Esophagus (tissue), 2 donors: ENCODE measurements at regions not wholly inside any gene's neighbourhood (a gene's known extent, or its start where the extent isn't known, plus 50 kb on each side); places are given as distances from the start of the nearest gene placed in this dataset.

Experiments used
- H3K27ac ChIP-seq, 2 donors: one replicate each; pipeline ENCODE4 v1.5.1; 2013; ENCODE audit warnings: low read depth in 2 of 2, mild to moderate bottlenecking in 2 of 2, inconsistent platforms in 1 of 2, low read length in 1 of 2, moderate library complexity in 1 of 2
- H3K27me3 ChIP-seq, 2 donors: one replicate each; pipeline ENCODE4 v1.6.1; 2013; ENCODE audit warnings: low read length in 2 of 2, control low read depth in 1 of 2, mild to moderate bottlenecking in 1 of 2; ENCODE audit not compliant: insufficient read depth in 2 of 2, control insufficient read depth in 1 of 2
- H3K36me3 ChIP-seq, 2 donors: one replicate each; pipeline ENCODE4 v1.6.1; 2013; ENCODE audit warnings: low read length in 1 of 2; ENCODE audit not compliant: control insufficient read depth in 2 of 2, insufficient read depth in 2 of 2
- H3K4me1 ChIP-seq, 2 donors: one replicate each; pipeline ENCODE4 v1.6.1; 2013; ENCODE audit warnings: low read length in 1 of 2; ENCODE audit not compliant: control insufficient read depth in 2 of 2, insufficient read depth in 2 of 2
- H3K4me3 ChIP-seq, 2 donors: one replicate each; pipeline ENCODE4 v1.5.1; 2013; ENCODE audit warnings: low read length in 2 of 2, mild to moderate bottlenecking in 2 of 2, low read depth in 1 of 2, moderate library complexity in 1 of 2
- H3K9me3 ChIP-seq, 2 donors: one replicate each; pipeline ENCODE4 v1.6.1; 2013; ENCODE audit warnings: mild to moderate bottlenecking in 2 of 2, low read depth in 1 of 2, low read length in 1 of 2, moderate library complexity in 1 of 2; ENCODE audit not compliant: control insufficient read depth in 2 of 2, insufficient read depth in 1 of 2
- WGBS, 2 donors: extraction: QIAGEN DNeasy Blood & Tissue Kit; methylation state at CpG; one replicate each; pipeline ENCODE4 v1.1.7; 2013; 5-methylcytosine and 5-hydroxymethylcytosine counted together
- donor health status: healthy with polysubstance abuse.
- donor health status: Bipolar disorder and iron deficiency.

- 85 to 86% methylated on average over 5 of the region's 5 CpGs for WGBS, 2 donors
- Histone ChIP-seq H3K27me3 (no peaks in the 10 kb centered on the region), H3K4me1 (no peaks in the 10 kb centered on the region), H3K27ac (no peak overlapping the region), H3K9me3 (no peaks in the 10 kb centered on the region), H3K36me3 (no peaks in the 10 kb centered on the region), H3K4me3 (no peak overlapping the region)
Measured at GRCh38 chr15:68499620-68500312, 67.8 kb upstream of the ITGA11 start.

DNA sequence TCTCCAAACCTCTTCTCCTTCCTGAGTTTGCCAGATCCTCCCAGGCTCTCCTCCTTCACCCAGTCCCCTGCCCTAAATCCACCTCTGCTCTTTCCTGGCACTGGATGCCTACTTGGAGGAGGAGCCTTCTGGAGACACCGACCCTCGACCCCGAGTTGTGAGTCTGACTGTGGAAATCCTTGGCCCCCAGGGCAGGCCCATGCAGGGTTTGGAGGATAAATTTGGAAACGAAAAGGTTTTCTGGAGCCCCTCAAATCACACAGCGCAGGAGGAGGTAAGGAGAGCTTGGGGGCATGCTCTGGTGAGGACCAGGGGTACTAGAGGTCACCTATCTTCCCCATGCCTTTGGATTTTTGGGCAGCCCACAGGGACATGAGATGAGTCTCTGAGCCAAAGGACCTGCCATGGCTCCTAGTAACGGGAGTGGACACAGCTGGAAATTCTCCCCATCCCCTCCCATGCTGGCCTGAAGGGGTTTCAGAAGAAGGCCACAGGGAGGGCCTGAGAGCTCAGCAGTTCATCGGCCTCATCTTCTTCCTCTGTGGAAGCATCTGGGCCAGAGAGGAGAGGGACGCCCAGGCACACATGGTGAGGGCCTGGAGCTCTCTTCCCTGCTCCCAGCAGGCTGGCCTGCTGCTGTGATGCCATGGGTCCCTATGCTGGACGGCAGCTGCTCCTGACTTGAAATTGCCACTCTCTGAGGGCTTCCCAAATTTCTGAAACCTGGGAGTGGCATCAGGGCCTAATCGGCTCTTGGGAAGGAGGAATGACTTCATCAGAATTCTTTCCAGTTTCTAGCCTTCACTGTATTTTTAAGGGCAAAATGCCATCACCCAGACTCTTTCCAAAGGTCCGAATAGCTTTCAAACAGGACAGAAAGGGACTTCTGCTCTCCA is 68.6 kb upstream of the ITGA11 start:
- Histone ChIP-seq H3K36me3 (no peaks in the 10 kb centered on the region), H3K27ac (no peak overlapping the region), H3K9me3 (no peaks in the 10 kb centered on the region), H3K27me3 (no peaks in the 10 kb centered on the region), H3K4me1 (no peaks in the 10 kb centered on the region), H3K4me3 (no peak overlapping the region)
- WGBS, 2 donors, result 69 to 76% methylated on average over 11 of the region's 11 CpGs

- no peaks in the 10 kb centered on the region for H3K4me1 ChIP-seq
- no peaks in the 10 kb centered on the region for H3K36me3 ChIP-seq
- no peaks in the 10 kb centered on the region for H3K9me3 ChIP-seq
- H3K27me3 ChIP-seq, result no peaks in the 10 kb centered on the region
- no peak overlapping the region for H3K27ac ChIP-seq
- H3K4me3 ChIP-seq, result no peak overlapping the region
- 78 to 85% methylated on average over 4 of the region's 4 CpGs for WGBS, 2 donors
Measured at GRCh38 chr15:68501259-68501591, 69.3 kb upstream of the ITGA11 start.

GRCh38 chr15:68501616-68502015 is 69.7 kb upstream of the ITGA11 start:
- H3K27ac ChIP-seq, result no peak overlapping the region
- no peaks in the 10 kb centered on the region for H3K27me3 ChIP-seq
- no peaks in the 10 kb centered on the region for H3K4me1 ChIP-seq
- WGBS, 2 donors, result 79 to 88% methylated on average over 2 of the region's 2 CpGs
- no peaks in the 10 kb centered on the region for H3K9me3 ChIP-seq
- H3K36me3 ChIP-seq, result no peaks in the 10 kb centered on the region
- no peak overlapping the region for H3K4me3 ChIP-seq

- Histone ChIP-seq H3K27me3 (no peaks in the 10 kb centered on the region), H3K9me3 (no peaks in the 10 kb centered on the region), H3K4me3 (no peak overlapping the region), H3K36me3 (no peaks in the 10 kb centered on the region), H3K27ac (no peak overlapping the region), H3K4me1 (no peaks in the 10 kb centered on the region)
- WGBS, 2 donors, result 91 to 92% methylated on average over 11 of the region's 11 CpGs
Measured at GRCh38 chr15:68502398-68502901, 70.5 kb upstream of the ITGA11 start.

- Histone ChIP-seq H3K36me3 (no peaks in the 10 kb centered on the region), H3K4me3 (no peak overlapping the region), H3K9me3 (no peaks in the 10 kb centered on the region), H3K4me1 (no peaks in the 10 kb centered on the region), H3K27ac (no peak overlapping the region), H3K27me3 (no peaks in the 10 kb centered on the region)
- 94 to 95% methylated on average over 7 of the region's 7 CpGs for WGBS, 2 donors
Measured at GRCh38 chr15:68503213-68503612, 71.2 kb upstream of the ITGA11 start.

DNA sequence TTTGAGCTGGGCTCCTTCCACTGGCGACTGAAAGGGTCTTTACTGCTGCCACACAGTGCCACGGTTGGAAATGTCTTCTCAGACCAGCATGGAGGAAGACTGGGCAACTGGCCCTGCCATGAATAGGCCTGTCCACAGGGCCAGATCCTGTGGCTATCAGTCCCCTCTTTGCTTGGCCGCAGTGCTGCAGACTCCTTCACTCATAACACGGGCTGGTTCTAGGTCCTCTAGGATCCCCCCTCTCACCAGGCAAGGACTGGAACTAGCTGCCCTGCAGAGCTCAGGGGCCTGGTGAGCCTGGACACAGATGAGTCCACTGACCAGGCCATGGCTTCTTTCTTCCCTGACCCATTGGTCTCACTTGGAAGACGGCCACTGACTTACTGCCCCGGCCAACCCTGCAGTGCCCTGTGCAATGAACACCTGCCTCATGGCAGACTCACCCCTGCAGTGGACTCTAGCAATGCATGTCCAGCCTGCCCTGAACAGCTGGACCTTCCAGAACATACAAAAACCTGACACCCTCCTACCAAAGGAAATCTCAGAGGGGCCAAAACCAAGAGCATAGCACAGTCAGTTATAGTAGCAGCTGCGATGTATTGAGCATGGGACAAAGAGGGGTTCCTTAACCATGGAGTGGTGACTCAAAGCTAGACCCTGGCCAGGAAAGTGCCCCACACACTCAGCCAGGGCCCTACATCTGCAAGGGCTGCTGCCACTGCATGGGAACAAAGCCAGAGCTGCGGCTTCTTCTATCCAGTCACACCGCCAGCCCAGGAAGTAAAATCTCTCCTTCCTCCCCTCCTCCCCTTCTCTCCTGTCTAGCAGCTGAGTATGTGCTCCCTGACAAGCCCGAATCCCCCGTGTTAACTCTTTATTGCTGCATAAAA is 72.1 kb upstream of the ITGA11 start:
- WGBS, 2 donors, result 65% methylated on average over 11 of the region's 11 CpGs
- Histone ChIP-seq H3K36me3 (no peaks in the 10 kb centered on the region), H3K27me3 (no peaks in the 10 kb centered on the region), H3K4me3 (no peak overlapping the region), H3K4me1 (no peaks in the 10 kb centered on the region), H3K27ac (no peak overlapping the region), H3K9me3 (no peaks in the 10 kb centered on the region)

GRCh38 chr15:68504681-68505170 is 72.8 kb upstream of the ITGA11 start:
- no peaks in the 10 kb centered on the region for H3K9me3 ChIP-seq
- no peaks in the 10 kb centered on the region for H3K27me3 ChIP-seq
- 54 to 62% methylated on average over 8 of the region's 8 CpGs for WGBS, 2 donors
- H3K36me3 ChIP-seq, result no peaks in the 10 kb centered on the region
- H3K27ac ChIP-seq, result no peak overlapping the region
- no peak overlapping the region for H3K4me3 ChIP-seq
- no peaks in the 10 kb centered on the region for H3K4me1 ChIP-seq

- WGBS, 2 donors, result 88 to 90% methylated on average over 2 of the region's 2 CpGs
- Histone ChIP-seq H3K27me3 (no peaks in the 10 kb centered on the region), H3K9me3 (no peaks in the 10 kb centered on the region), H3K4me3 (no peak overlapping the region), H3K36me3 (no peaks in the 10 kb centered on the region), H3K27ac (no peak overlapping the region), H3K4me1 (no peaks in the 10 kb centered on the region)
Measured at GRCh38 chr15:68506071-68506470, 72.7 kb upstream of the CORO2B start.
